Glomerular visceral epithelial cell (primary cell): ENCODE measurements at regions not wholly inside any gene's neighbourhood (a gene's known extent, or its start where the extent isn't known, plus 50 kb on each side); places are given as distances from the start of the nearest gene placed in this dataset.

ENCODE experiments used
- DNase-seq: peaks from one replicate; pipeline ENCODE4 v3.0.0-alpha.2; 2016; ENCODE audit errors: extremely low spot score

GRCh38 chr11:116698080-116698479 lies 74.7 kb downstream of the BUD13 start:
- DNase-seq = no peak

GRCh38 chr11:116697639-116698038 lies 75.1 kb downstream of the BUD13 start:
- DNase-seq = no peak

- DNase-seq = no peak
These were observed 75.8 kb downstream of the BUD13 start for GRCh38 chr11:116697011-116697410.

GRCh38 chr11:116696381-116696941 lies 76.3 kb downstream of the BUD13 start:
- no peak for DNase-seq

- no peak for DNase-seq
These were observed 77.0 kb downstream of the BUD13 start for GRCh38 chr11:116695657-116696254.

- no peak for DNase-seq
These were observed 77.8 kb downstream of the BUD13 start for GRCh38 chr11:116694815-116695590.

GRCh38 chr11:116694349-116694725 lies 78.5 kb downstream of the BUD13 start:
- no peak for DNase-seq

GRCh38 chr11:116693593-116694348 lies 79.0 kb downstream of the BUD13 start:
- no peak for DNase-seq

GRCh38 chr11:116693102-116693570 lies 79.7 kb downstream of the BUD13 start:
- no peak for DNase-seq

GRCh38 chr11:116692318-116693101 lies 80.3 kb downstream of the BUD13 start:
- no peak for DNase-seq

GRCh38 chr11:116691771-116692177 lies 81.0 kb downstream of the BUD13 start:
- peak; percentile 28 for DNase-seq

- no peak for DNase-seq
These were observed 82.2 kb downstream of the BUD13 start for GRCh38 chr11:116690611-116691010.

GRCh38 chr11:116689413-116690127 lies 83.2 kb downstream of the BUD13 start:
- DNase-seq = no peak

- no peak for DNase-seq
These were observed 84.6 kb downstream of the BUD13 start for GRCh38 chr11:116688202-116688540.

- peak; percentile 13 for DNase-seq
These were observed 85.2 kb downstream of the BUD13 start for GRCh38 chr11:116687458-116688201.

GRCh38 chr11:116686866-116687265 lies 85.9 kb downstream of the BUD13 start:
- no peak for DNase-seq

GRCh38 chr11:116683982-116684381 lies 88.8 kb downstream of the BUD13 start:
- no peak for DNase-seq

GRCh38 chr11:116680349-116681125 lies 92.2 kb downstream of the BUD13 start:
- no peak for DNase-seq

GRCh38 chr11:116678887-116679286 lies 93.9 kb downstream of the BUD13 start:
- DNase-seq = no peak
